ENCODE measurements at regions not wholly inside any gene's neighbourhood (a gene's known extent, or its start where the extent isn't known, plus 50 kb on each side); places are given as distances from the start of the nearest gene placed in this dataset.

DNA sequence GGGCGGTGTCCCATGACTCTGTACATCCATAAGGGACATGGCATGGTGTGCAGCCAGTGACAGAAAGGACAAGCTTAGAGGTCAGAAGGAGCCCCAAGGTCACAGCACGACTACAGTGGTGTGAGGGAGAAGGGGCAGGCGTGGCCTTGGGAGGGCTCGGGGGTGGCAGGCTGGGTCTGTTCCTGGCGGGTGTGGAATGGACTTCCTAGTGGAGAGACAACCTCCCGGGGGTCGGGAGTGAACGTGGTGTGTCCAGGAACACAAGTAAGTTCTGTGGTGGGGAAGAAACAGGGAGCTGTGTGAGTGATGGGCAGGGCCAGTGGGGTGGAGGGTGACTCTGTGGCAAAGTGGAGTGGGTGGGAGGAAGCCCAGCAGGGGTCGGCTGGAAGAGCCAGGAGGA is 279.3 kb downstream of the TEX29 start:
- Histone ChIP-seq H3K27ac (no peak overlapping the region), H3K9me3 (no peaks in the 10 kb centered on the region), H3K27me3 (no peaks in the 10 kb centered on the region), H3K4me1 (ENCODE audit: insufficient read depth) (no peaks in the 10 kb centered on the region), H3K36me3 (no peaks in the 10 kb centered on the region), H3K4me3 (no peak overlapping the region)
- DNase-seq: no peak
- TF ChIP-seq, protein P1, sequence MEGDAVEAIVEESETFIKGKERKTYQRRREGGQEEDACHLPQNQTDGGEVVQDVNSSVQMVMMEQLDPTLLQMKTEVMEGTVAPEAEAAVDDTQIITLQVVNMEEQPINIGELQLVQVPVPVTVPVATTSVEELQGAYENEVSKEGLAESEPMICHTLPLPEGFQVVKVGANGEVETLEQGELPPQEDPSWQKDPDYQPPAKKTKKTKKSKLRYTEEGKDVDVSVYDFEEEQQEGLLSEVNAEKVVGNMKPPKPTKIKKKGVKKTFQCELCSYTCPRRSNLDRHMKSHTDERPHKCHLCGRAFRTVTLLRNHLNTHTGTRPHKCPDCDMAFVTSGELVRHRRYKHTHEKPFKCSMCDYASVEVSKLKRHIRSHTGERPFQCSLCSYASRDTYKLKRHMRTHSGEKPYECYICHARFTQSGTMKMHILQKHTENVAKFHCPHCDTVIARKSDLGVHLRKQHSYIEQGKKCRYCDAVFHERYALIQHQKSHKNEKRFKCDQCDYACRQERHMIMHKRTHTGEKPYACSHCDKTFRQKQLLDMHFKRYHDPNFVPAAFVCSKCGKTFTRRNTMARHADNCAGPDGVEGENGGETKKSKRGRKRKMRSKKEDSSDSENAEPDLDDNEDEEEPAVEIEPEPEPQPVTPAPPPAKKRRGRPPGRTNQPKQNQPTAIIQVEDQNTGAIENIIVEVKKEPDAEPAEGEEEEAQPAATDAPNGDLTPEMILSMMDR (IDR thresholded peaks at IDR 0.05): no peak
- no peak for TF ChIP-seq POLR2A (IDR thresholded peaks at IDR 0.05)
- TF ChIP-seq EP300 (IDR thresholded peaks at IDR 0.05): no peak
- intact Hi-C loops (cut with DNase I): no loop called here
- WGBS, 3 donors: 63 to 74% (median 64%) methylated on average over 9 of the region's 9 CpGs

DNA sequence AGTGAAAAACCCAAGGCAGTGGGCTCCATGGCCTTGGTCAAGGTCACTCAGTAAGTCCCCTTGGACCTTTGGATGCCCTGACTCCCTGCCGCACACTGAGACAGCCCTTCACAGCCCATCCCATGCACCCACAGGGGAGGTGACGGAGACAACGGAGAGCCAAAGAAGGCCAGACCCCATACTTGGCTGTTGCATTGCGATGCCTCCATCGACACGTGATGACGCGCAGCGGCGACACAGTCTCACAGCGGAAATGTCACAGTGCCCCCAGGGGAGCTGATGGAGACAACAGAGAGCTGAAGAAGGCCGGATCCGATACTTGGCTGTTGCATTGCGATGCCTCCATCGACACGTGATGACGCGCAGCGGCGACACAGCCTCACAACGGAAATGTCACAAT is 282.4 kb downstream of the TEX29 start:
- Histone ChIP-seq H3K27me3 (no peaks in the 10 kb centered on the region), H3K4me1 (ENCODE audit: insufficient read depth) (no peaks in the 10 kb centered on the region), H3K27ac (no peak overlapping the region), H3K4me3 (no peak overlapping the region), H3K9me3 (no peaks in the 10 kb centered on the region), H3K36me3 (no peaks in the 10 kb centered on the region)
- DNase-seq: no peak
- no peak for TF ChIP-seq EP300 (IDR thresholded peaks at IDR 0.05)
- no peak for TF ChIP-seq POLR2A (IDR thresholded peaks at IDR 0.05)
- TF ChIP-seq, protein P1 (IDR thresholded peaks at IDR 0.05): no peak
- intact Hi-C loops (cut with DNase I): no loop called here
- 92 to 94% (median 93%) methylated on average over 21 of the region's 21 CpGs for WGBS, 3 donors

DNA sequence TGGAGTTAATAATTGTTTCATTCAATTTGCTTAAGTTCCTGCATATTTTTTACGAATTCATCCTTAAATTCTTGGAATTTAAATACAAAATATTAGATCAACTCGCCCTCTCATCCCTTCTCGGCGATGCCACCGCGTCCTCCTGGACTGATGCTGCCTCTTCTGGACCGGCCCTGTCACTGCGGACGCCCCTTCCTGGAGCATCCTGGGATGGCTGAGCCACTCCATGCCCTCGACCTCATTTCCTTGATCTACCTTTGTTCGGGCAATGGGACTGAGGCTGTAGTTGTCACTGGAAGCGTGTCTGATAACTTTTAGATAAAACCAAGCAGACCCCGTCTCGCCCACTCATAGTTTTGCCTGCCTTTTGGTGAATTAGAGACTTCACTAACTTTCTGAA is 283.7 kb downstream of the TEX29 start:
- Histone ChIP-seq H3K4me1 (ENCODE audit: insufficient read depth) (no peaks in the 10 kb centered on the region), H3K4me3 (no peak overlapping the region), H3K27me3 (no peaks in the 10 kb centered on the region), H3K27ac (no peak overlapping the region), H3K9me3 (no peaks in the 10 kb centered on the region), H3K36me3 (no peaks in the 10 kb centered on the region)
- intact Hi-C loops (cut with DNase I): no loop called here
- no peak for TF ChIP-seq EP300 (IDR thresholded peaks at IDR 0.05)
- TF ChIP-seq POLR2A (IDR thresholded peaks at IDR 0.05): no peak
- TF ChIP-seq, protein P1 (IDR thresholded peaks at IDR 0.05): no peak
- no peak for DNase-seq
- 75 to 79% (median 78%) methylated on average over 14 of the region's 14 CpGs for WGBS, 3 donors

DNA sequence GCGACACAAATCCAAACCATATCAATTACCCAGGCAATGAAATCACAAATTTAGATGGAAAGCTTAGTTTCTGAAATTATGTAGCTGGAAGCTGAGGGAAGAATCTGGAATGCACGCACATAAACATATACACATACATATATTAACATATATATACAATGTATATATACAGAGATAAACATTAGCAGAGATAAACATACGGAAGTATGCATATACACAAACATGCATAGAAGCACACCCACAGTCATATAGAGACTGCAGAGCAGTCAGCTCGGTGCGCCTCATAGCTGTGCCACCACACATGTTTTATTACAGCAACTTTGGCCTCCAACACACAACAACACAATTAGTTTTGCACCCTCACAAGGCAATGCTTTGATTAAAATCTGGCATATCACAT is 288.1 kb downstream of the TEX29 start:
- Histone ChIP-seq H3K4me1 (ENCODE audit: insufficient read depth) (no peaks in the 10 kb centered on the region), H3K4me3 (no peak overlapping the region), H3K36me3 (no peaks in the 10 kb centered on the region), H3K27me3 (no peaks in the 10 kb centered on the region), H3K27ac (no peak overlapping the region), H3K9me3 (no peaks in the 10 kb centered on the region)
- 79 to 88% (median 87%) methylated on average over 5 of the region's 5 CpGs for whole genome bisulfite sequencing, 3 donors
- no peak for DNase-seq
- intact Hi-C loops (cut with DNase I): no loop called here
- no peak for TF ChIP-seq POLR2A (IDR thresholded peaks at IDR 0.05)
- TF ChIP-seq, protein P1 (IDR thresholded peaks at IDR 0.05): no peak
- TF ChIP-seq EP300 (IDR thresholded peaks at IDR 0.05): no peak

DNA sequence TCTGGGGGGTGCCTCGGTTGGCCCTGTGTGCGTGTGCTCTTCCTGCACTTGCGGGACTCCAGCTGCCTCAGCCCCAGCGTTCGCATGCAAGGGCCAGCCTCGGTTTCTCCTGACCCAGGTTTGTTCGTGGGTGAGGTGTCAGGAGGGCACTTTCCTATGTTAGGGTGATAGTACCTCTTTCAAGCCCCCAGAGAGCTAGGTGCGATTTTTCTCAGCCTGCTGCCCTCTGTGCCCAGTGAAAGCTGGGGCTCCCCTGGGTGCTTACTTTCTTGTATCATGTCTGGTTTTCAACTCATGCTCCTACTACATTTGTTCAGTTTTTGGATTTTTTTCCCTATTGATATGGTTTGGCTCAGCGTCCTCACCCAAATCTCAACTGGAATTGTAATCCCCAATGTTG is 289.2 kb downstream of the TEX29 start:
- no peaks in the 10 kb centered on the region for H3K27me3 ChIP-seq
- intact Hi-C loops (cut with DNase I): no loop called here
- H3K27ac ChIP-seq: no peak overlapping the region
- TF ChIP-seq, protein P1 (IDR thresholded peaks at IDR 0.05): no peak
- TF ChIP-seq EP300 (IDR thresholded peaks at IDR 0.05) (no peak), POLR2A (IDR thresholded peaks at IDR 0.05) (no peak)
- no peaks in the 10 kb centered on the region for H3K4me1 ChIP-seq (ENCODE audit: insufficient read depth)
- no peaks in the 10 kb centered on the region for H3K36me3 ChIP-seq
- H3K4me3 ChIP-seq: no peak overlapping the region
- WGBS, 3 donors: 79 to 84% (median 83%) methylated on average over 9 of the region's 9 CpGs
- no peak for DNase-seq
- H3K9me3 ChIP-seq: no peaks in the 10 kb centered on the region

All from ovary (tissue), 7 donors.